KMS-11 (cell line): ENCODE measurements at regions not wholly inside any gene's neighbourhood (a gene's known extent, or its start where the extent isn't known, plus 50 kb on each side); places are given as distances from the start of the nearest gene placed in this dataset.
A peak's percentile ranks its signal among the peaks of the same experiment; 100 is the strongest.

Experiments used
- H2AFZ ChIP-seq: fragments of 200-600 bp; sonication (generic); 2 replicates; pipeline ENCODE4 v1.6.1; 2016; ENCODE audit warnings: antibody characterized with exemption, mixed run types, low read depth
- H3K27ac ChIP-seq: fragments of 200-600 bp; sonication (generic); 2 replicates; pipeline ENCODE4 v1.6.1; 2016; ENCODE audit warnings: mild to moderate bottlenecking, mixed run types
- H3K27me3 ChIP-seq: fragments of 200-600 bp; sonication (generic); 2 replicates; pipeline ENCODE4 v1.6.1; 2017; ENCODE audit warnings: mild to moderate bottlenecking, low read depth, mixed run types, moderate library complexity; ENCODE audit not compliant: insufficient read depth
- H3K36me3 ChIP-seq: fragments of 200-600 bp; sonication (generic); 2 replicates; pipeline ENCODE4 v1.6.1; 2017; ENCODE audit warnings: mild to moderate bottlenecking, mixed run types; ENCODE audit not compliant: insufficient read depth
- H3K4me1 ChIP-seq: fragments of 200-600 bp; sonication (generic); 2 replicates; pipeline ENCODE4 v1.6.1; 2016; ENCODE audit warnings: mild to moderate bottlenecking, low read depth, mixed run types; ENCODE audit not compliant: poor library complexity, severe bottlenecking
- H3K4me2 ChIP-seq: fragments of 200-600 bp; sonication (generic); 2 replicates; pipeline ENCODE4 v1.7.0; 2016; ENCODE audit warnings: mild to moderate bottlenecking, mixed run types
- H3K4me3 ChIP-seq: fragments of 200-600 bp; sonication (generic); IDR thresholded peaks from 2 replicates; pipeline ENCODE4 v1.6.1; 2017; ENCODE audit warnings: low read depth, low read length, mixed read lengths; ENCODE audit not compliant: insufficient read depth
- H3K79me2 ChIP-seq: fragments of 200-600 bp; sonication (generic); 2 replicates; pipeline ENCODE4 v1.6.1; 2016; ENCODE audit warnings: low read depth, mixed run types; ENCODE audit not compliant: insufficient read depth
- H3K9ac ChIP-seq: fragments of 200-600 bp; sonication (generic); 2 replicates; pipeline ENCODE4 v1.6.1; 2016; ENCODE audit warnings: mild to moderate bottlenecking, mixed run types
- H4K20me1 ChIP-seq: fragments of 200-600 bp; sonication (generic); 2 replicates; pipeline ENCODE4 v1.6.1; 2016; ENCODE audit warnings: mild to moderate bottlenecking, mixed run types; ENCODE audit not compliant: insufficient read depth
- CTCF ChIP-seq: fragments of 200-600 bp; sonication (generic); conservative IDR thresholded peaks from 2 replicates; pipeline ENCODE4 v1.6.1; 2017; ENCODE audit warnings: low read depth, mild to moderate bottlenecking, antibody characterized with exemption, low read length, moderate library complexity, mixed read lengths

DNA sequence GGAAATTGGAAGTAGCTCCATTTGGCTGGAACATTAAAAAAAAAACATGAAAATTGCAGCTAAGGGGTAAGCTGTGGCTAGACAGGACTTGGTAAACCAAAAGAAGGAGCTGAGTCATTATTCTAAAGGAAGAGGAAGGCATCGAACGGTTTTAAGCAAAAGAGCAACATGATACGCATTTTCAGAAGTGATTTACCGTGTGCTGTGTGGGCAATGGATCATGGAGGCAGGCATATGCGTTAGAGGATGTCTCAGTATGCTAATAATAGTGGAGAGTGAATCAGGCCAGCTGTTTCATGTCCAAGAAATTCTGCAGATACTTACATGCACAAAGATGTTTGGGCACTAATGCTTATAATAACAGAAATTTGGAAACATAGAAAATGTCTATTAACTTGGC, 409.1 kb upstream of the ATP11B start:
- Histone ChIP-seq H3K9ac (no peak overlapping the region), H3K79me2 (no peaks in the 10 kb centered on the region), H2AFZ (0 out of 2 replicates have a peak overlapping the region, but pooled peaks have one; percentile 0), H3K4me3 (no peak overlapping the region), H4K20me1 (no peaks in the 10 kb centered on the region), H3K4me2 (peak overlapping the region; percentile 44), H3K36me3 (no peaks in the 10 kb centered on the region), H3K27ac (no peak overlapping the region; the same call in 1 of the 2 replicates), H3K4me1 (peaks cover 90% of the 10 kb centered on the region), H3K27me3 (no peaks in the 10 kb centered on the region)
- no peak for TF ChIP-seq CTCF

DNA sequence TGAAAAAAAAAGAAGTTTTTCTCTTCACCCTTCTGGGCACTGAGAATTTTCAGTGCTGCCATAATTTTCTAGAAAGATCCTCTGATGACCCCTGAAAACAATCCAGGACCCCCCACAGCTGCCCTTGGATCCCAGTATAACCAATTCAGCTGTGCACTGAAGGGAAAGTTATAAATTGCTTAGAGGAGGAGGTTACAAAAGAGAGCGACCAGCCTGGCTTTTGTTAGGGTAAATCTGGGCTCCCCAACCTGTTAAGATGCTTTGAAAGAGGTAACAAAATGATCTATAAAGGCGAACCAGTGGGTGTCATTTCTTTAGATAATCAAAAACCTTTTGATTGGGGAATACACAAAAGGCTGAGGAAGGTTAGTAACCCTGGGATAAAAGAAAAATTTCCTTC, 407.9 kb upstream of the ATP11B start:
- no peaks in the 10 kb centered on the region for H3K79me2 ChIP-seq
- H2AFZ ChIP-seq: no peak overlapping the region
- no peak overlapping the region for H3K27ac ChIP-seq
- H3K4me3 ChIP-seq: no peak overlapping the region
- peaks cover 92% of the 10 kb centered on the region for H3K4me1 ChIP-seq
- H3K27me3 ChIP-seq: no peaks in the 10 kb centered on the region
- no peaks in the 10 kb centered on the region for H4K20me1 ChIP-seq
- no peak overlapping the region for H3K4me2 ChIP-seq
- no peaks in the 10 kb centered on the region for H3K36me3 ChIP-seq
- H3K9ac ChIP-seq: no peak overlapping the region
- TF ChIP-seq CTCF: no peak

GRCh38 chr3:182388506-182388905, 404.8 kb upstream of the ATP11B start:
- Histone ChIP-seq H3K4me1 (peaks cover 92% of the 10 kb centered on the region), H2AFZ (peak overlapping the region; percentile 16; the same call in 1 of the 2 replicates), H3K27ac (peak overlapping the region; percentile 58), H3K9ac (no peak overlapping the region), H4K20me1 (no peaks in the 10 kb centered on the region), H3K27me3 (no peaks in the 10 kb centered on the region), H3K79me2 (no peaks in the 10 kb centered on the region), H3K36me3 (no peaks in the 10 kb centered on the region), H3K4me2 (peak overlapping the region; percentile 39), H3K4me3 (no peak overlapping the region)
- TF ChIP-seq CTCF: no peak

GRCh38 chr3:182389071-182389815, 404.1 kb upstream of the ATP11B start:
- no peaks in the 10 kb centered on the region for H3K27me3 ChIP-seq
- H3K79me2 ChIP-seq: no peaks in the 10 kb centered on the region
- TF ChIP-seq CTCF: no peak
- H3K36me3 ChIP-seq: no peaks in the 10 kb centered on the region
- H3K9ac ChIP-seq: no peak overlapping the region
- peaks cover 92% of the 10 kb centered on the region for H3K4me1 ChIP-seq
- peak overlapping the region; percentile 58 for H3K27ac ChIP-seq
- H4K20me1 ChIP-seq: no peaks in the 10 kb centered on the region
- H3K4me2 ChIP-seq: peak overlapping the region; percentile 50
- H3K4me3 ChIP-seq: no peak overlapping the region
- H2AFZ ChIP-seq: peak overlapping the region; percentile 16; the same call in 1 of the 2 replicates
